ENCODE measurements at regions not wholly inside any gene's neighbourhood (a gene's known extent, or its start where the extent isn't known, plus 50 kb on each side); places are given as distances from the start of the nearest gene placed in this dataset.
"Not testable (repeated sequence)": the region's sequence is repeated elsewhere in the genome, so short reads cannot be mapped to it uniquely, and the experiment has no call there.

DNA sequence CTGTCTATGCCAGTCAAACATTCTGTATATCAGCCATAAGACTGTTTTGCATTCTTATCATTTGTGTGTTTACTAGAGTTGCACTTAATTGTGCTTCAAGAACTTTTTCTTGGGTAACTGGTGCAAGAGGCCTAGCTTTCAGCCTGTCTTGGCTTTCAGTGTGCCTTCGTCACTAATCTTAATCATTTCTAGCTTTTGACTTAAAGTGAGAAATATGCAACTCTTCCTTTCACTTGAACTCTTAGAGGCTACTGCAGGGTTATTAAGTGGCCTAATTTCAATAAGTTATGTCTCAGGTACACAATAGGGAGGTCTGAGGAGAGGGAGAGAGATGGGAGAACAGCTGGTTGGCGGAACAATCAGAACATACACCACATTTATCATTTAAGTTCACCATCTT is 62.1 kb upstream of the FAN1 start:
- TF ChIP-seq EZH2 (IDR thresholded peaks at IDR 0.05; ENCODE audit: low read length, missing control alignments); CTCF (conservative IDR thresholded peaks at IDR 0.05 in 1 of 2, IDR thresholded peaks at IDR 0.05 in 1 of 2; ENCODE audit: low read depth in 1 of 2, low read length in 2 of 2): not testable (repeated sequence)

Data from fibroblast of lung (primary cell).